Heart right ventricle (tissue), 16 donors: ENCODE measurements at regions not wholly inside any gene's neighbourhood (a gene's known extent, or its start where the extent isn't known, plus 50 kb on each side); places are given as distances from the start of the nearest gene placed in this dataset.
"Not testable (repeated sequence)": the region's sequence is repeated elsewhere in the genome, so short reads cannot be mapped to it uniquely, and the experiment has no call there.

Source experiments
- ATAC-seq, 8 donors: fragments of 200-7000 bp; cut with Tn5 transposase; one replicate each; pipeline ENCODE4 v1.9.1; 2020; ENCODE audit warnings: mild to moderate bottlenecking in 8 of 8, moderate library complexity in 8 of 8, moderate number of reproducible peaks in 1 of 8
- DNase-seq, 2 donors: peaks; one replicate each; pipeline ENCODE4 v3.0.0-alpha.2; 2020
- H3K27ac ChIP-seq, 10 donors: fragments of 200-600 bp; sonication (generic) in 2 of 10; one replicate each; pipeline versions ENCODE4 v1.5.0 to v1.8.0; 2020 to 2022; ENCODE audit warnings: mild to moderate bottlenecking in 3 of 10
- H3K27me3 ChIP-seq, 7 donors: fragments of 200-600 bp; one replicate each; pipeline ENCODE4 v1.8.0; 2021 to 2022; ENCODE audit warnings: mild to moderate bottlenecking in 2 of 7
- H3K36me3 ChIP-seq, 9 donors: fragments of 200-600 bp; sonication (generic) in 1 of 9; one replicate each; pipeline versions ENCODE4 v1.5.0 to v1.8.0; 2020 to 2022; ENCODE audit warnings: mild to moderate bottlenecking in 2 of 9
- H3K4me1 ChIP-seq, 9 donors: fragments of 200-600 bp; sonication (generic) in 1 of 9; one replicate each; pipeline versions ENCODE4 v1.5.0 to v1.8.0; 2020 to 2022; ENCODE audit warnings: mild to moderate bottlenecking in 4 of 9
- H3K4me3 ChIP-seq, 10 donors: fragments of 200-600 bp; sonication (generic) in 2 of 10; one replicate each; pipeline versions ENCODE4 v1.5.0 to v1.8.0; 2020 to 2022; ENCODE audit warnings: mild to moderate bottlenecking in 7 of 10, moderate library complexity in 2 of 10
- H3K9me3 ChIP-seq, 11 donors: fragments of 200-600 bp in 10 of 11; sonication (generic) in 2 of 11; one replicate each; pipeline versions ENCODE4 v1.5.0 to v1.8.0; 2013 to 2022; ENCODE audit warnings: mild to moderate bottlenecking in 2 of 11, control low read depth in 1 of 11, moderate library complexity in 1 of 11
- WGBS, 2 donors: extraction: QIAGEN DNeasy Blood & Tissue Kit; methylation state at CpG; one replicate each; pipeline ENCODE4 v1.1.7; 2013; ENCODE audit warnings: inconsistent platforms in 1 of 2; 5-methylcytosine and 5-hydroxymethylcytosine counted together
- intact Hi-C, 10 donors: fragments of 100-400 bp; cut with DNase I; formaldehyde crosslinking; loops; one replicate each; pipeline versions ENCODE4 v1.11.1 to v1.14.2; 2022
- TF ChIP-seq, protein P1 (sequence below), 9 donors: fragments of 200-600 bp; sonication (generic) in 2 of 9; IDR thresholded peaks; one replicate each; pipeline versions ENCODE4 v1.5.0 to v1.8.0; 2021 to 2022; ENCODE audit warnings: antibody characterized with exemption in 9 of 9, mild to moderate bottlenecking in 5 of 9, moderate library complexity in 1 of 9
- donor health status: Arrhythmogenic right ventricular cardiomyopathy.
- donor health status: ischemic (EF 13 %, LVEDD 7.1; RV severe dilation, severe dysfunction).
- donor health status: healthy with polysubstance abuse.
- donor health status: DM: no; HTN: yes; CAD: no.
- donor health status: DM: no; HTN: no; CAD: no.
- donor health status: ischemic (EF 25% LVEDD 6.9; RV normal size, moderate dysfunction).
- donor health status: ischemic (EF 25% LVEDD 5.7; RV mildly dilated, moderate dysfunction).
- donor health status: healthy.
- donor health status: DM: yes; HTN: yes; CAD: no.
- donor health status: Ischemic cardiomyopathy.
- donor health status: ischemic (EF 35%, LVEDD 5.7; RV mildly dilated, moderate dysfunction).
- donor health status: nonischemic (EF 11% LVEDD 7.7; RV severe dilation, severe dysfunction).
- donor health status: DM: yes; HTN: yes; CAD: no.
- donor health status: PGD.
- donor health status: ischemic (EF 29% LVEDD 5.4; RV normal size, mild dysfunction).
- donor health status: nonischemic (EF 23%, LVEDD 6.1; RV moderate dilation, normal function).

GRCh38 chr1:88503646-88504045 lies 180.4 kb upstream of the PKN2 start:
- DNase-seq (no peak), ATAC-seq (no peak)
- intact Hi-C loops: no loop called here

DNA sequence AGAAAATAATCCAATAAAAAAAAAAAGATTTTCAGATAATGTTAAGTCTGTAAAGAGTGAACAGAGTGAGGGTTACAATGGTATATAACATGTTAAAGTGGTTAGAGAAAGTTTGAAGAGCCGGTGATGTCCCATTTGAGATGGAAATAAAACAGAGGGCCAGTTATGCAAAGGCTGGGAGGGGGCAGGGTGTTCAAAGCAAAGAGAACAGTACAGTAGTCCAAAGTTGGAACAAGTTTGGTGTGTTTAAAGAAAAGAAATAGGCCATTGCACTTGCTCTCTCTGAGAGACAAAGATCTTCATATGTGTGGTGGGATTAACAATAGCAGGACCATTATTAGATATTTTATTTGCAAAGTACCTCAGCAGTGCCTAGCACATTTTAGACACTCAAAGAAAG lies 179.5 kb upstream of the PKN2 start:
- no peak overlapping the region for H3K4me3 ChIP-seq
- H3K36me3 ChIP-seq: no peaks in the 10 kb centered on the region
- no peak overlapping the region for H3K27ac ChIP-seq
- TF ChIP-seq, protein P1, sequence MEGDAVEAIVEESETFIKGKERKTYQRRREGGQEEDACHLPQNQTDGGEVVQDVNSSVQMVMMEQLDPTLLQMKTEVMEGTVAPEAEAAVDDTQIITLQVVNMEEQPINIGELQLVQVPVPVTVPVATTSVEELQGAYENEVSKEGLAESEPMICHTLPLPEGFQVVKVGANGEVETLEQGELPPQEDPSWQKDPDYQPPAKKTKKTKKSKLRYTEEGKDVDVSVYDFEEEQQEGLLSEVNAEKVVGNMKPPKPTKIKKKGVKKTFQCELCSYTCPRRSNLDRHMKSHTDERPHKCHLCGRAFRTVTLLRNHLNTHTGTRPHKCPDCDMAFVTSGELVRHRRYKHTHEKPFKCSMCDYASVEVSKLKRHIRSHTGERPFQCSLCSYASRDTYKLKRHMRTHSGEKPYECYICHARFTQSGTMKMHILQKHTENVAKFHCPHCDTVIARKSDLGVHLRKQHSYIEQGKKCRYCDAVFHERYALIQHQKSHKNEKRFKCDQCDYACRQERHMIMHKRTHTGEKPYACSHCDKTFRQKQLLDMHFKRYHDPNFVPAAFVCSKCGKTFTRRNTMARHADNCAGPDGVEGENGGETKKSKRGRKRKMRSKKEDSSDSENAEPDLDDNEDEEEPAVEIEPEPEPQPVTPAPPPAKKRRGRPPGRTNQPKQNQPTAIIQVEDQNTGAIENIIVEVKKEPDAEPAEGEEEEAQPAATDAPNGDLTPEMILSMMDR (IDR thresholded peaks at IDR 0.05): no peak
- no peaks in the 10 kb centered on the region for H3K9me3 ChIP-seq
- peak in 1 of 8 donors; percentile 24 for ATAC-seq
- peaks cover 0 to 3% (median 0%) of the 10 kb centered on the region in 9 donors for H3K4me1 ChIP-seq
- DNase-seq: no peak
- intact Hi-C loops: no loop called here
- H3K27me3 ChIP-seq: no peaks in the 10 kb centered on the region
- WGBS, 2 donors: 62 to 79% methylated on average over 1 of the region's 1 CpG

More at GRCh38 chr1:88503646-88504045, 180.4 kb upstream of the PKN2 start:
- Histone ChIP-seq H3K9me3 (no peaks in the 10 kb centered on the region), H3K4me3 (no peak overlapping the region), H3K27ac (no peak overlapping the region), H3K4me1 (peaks cover 0 to 3% (median 0%) of the 10 kb centered on the region in 9 donors), H3K27me3 (no peaks in the 10 kb centered on the region), H3K36me3 (no peaks in the 10 kb centered on the region)
- TF ChIP-seq, protein P1 (IDR thresholded peaks at IDR 0.05): no peak

GRCh38 chr1:88509379-88509778 lies 174.7 kb upstream of the PKN2 start:
- TF ChIP-seq, protein P1 (IDR thresholded peaks at IDR 0.05): no peak
- Histone ChIP-seq H3K4me3 (no peak overlapping the region), H3K36me3 (no peaks in the 10 kb centered on the region), H3K9me3 (no peaks in the 10 kb centered on the region), H3K27ac (no peak overlapping the region), H3K27me3 (no peaks in the 10 kb centered on the region), H3K4me1 (peaks cover 0 to 1% (median 0%) of the 10 kb centered on the region in 9 donors)
- no peak for ATAC-seq
- DNase-seq: no peak
- 69 to 70% methylated on average over 3 of the region's 3 CpGs for WGBS, 2 donors
- intact Hi-C loops: no loop called here

GRCh38 chr1:88514544-88515060 lies 169.5 kb upstream of the PKN2 start:
- H3K27ac ChIP-seq: no peak overlapping the region
- H3K4me1 ChIP-seq: peaks cover 0 to 4% (median 0%) of the 10 kb centered on the region in 9 donors
- whole genome bisulfite sequencing, 2 donors: 84 to 85% methylated on average over 1 of the region's 1 CpG
- TF ChIP-seq, protein P1 (IDR thresholded peaks at IDR 0.05): no peak
- no peak for ATAC-seq
- intact Hi-C loops: loop anchor here in 1 of 10 donors (5.0 kb wide), 1 partner anchor 212 kb away; no protein-coding TSS in a partner anchor
- no peak overlapping the region for H3K4me3 ChIP-seq
- no peaks in the 10 kb centered on the region for H3K36me3 ChIP-seq
- no peaks in the 10 kb centered on the region for H3K27me3 ChIP-seq
- no peak for DNase-seq
- H3K9me3 ChIP-seq: no peaks in the 10 kb centered on the region

- not testable (repeated sequence) for ATAC-seq, H3K4me1 ChIP-seq, H3K36me3 ChIP-seq, H3K4me3 ChIP-seq, DNase-seq, H3K27ac ChIP-seq, H3K27me3 ChIP-seq, H3K9me3 ChIP-seq
- 80 to 82% methylated on average over 1 of the region's 1 CpG for WGBS, 2 donors
- intact Hi-C loops: loop anchor here in 1 of 10 donors (5.0 kb wide), 1 partner anchor 215 kb away; no protein-coding TSS in a partner anchor
These were observed 166.6 kb upstream of the PKN2 start for GRCh38 chr1:88517499-88517898.
